A673 (cell line): ENCODE measurements at regions not wholly inside any gene's neighbourhood (a gene's known extent, or its start where the extent isn't known, plus 50 kb on each side); places are given as distances from the start of the nearest gene placed in this dataset.

Experiments
- BruUV-seq: library from RNA; stranded (reverse); fragments of 400-500 nt; replicated peaks from 2 replicates; lab custom pipeline; 2021; lab: Mats Ljungman, UMichigan
- CTCF ChIA-PET: fragments of 300-600 bp; sonication (Branson Sonifier 250); formaldehyde crosslinking; loops from one replicate; lab custom pipeline; 2022; ENCODE audit warnings: antibody characterized with exemption; lab: Charles Lee
- POLR2A ChIA-PET: fragments of 300-600 bp; sonication (Branson Sonifier 250); formaldehyde crosslinking; loops from one replicate; lab custom pipeline; 2022; ENCODE audit warnings: antibody characterized with exemption; ENCODE audit not compliant: low non-redundant PET; lab: Charles Lee
- DNase-seq: peaks from one replicate; pipeline ENCODE4 v3.0.0-alpha.2; 2015; ENCODE audit warnings: low spot score
- H3K27ac ChIP-seq: fragments of 200-600 bp; sonication (generic); 2 replicates; pipeline ENCODE4 v1.5.1; 2016; ENCODE audit warnings: mixed run types, low read depth, mild to moderate bottlenecking, mixed read lengths, antibody characterized with exemption, low read length; ENCODE audit not compliant: poor library complexity, severe bottlenecking
- H3K27me3 ChIP-seq: fragments of 200-600 bp; sonication (generic); replicated peaks from 2 replicates; pipeline ENCODE4 v1.6.1; 2017; ENCODE audit warnings: mixed run types, low read depth, mild to moderate bottlenecking, mixed read lengths, antibody characterized with exemption, low read length; ENCODE audit not compliant: insufficient read depth, poor library complexity
- H3K36me3 ChIP-seq: fragments of 200-600 bp; sonication (generic); 2 replicates; pipeline ENCODE4 v1.6.1; 2016; ENCODE audit warnings: mixed run types, mild to moderate bottlenecking, mixed read lengths, antibody characterized with exemption, low read length; ENCODE audit not compliant: insufficient read depth, poor library complexity, severe bottlenecking
- H3K4me1 ChIP-seq: fragments of 200-600 bp; sonication (generic); 2 replicates; pipeline ENCODE4 v1.6.1; 2017; ENCODE audit warnings: mixed run types, mild to moderate bottlenecking, mixed read lengths, antibody characterized with exemption, low read length; ENCODE audit not compliant: insufficient read depth, poor library complexity, severe bottlenecking
- H3K4me3 ChIP-seq: fragments of 200-600 bp; sonication (generic); 2 replicates; pipeline ENCODE4 v1.5.1; 2016; ENCODE audit warnings: low read depth, mixed run types, mild to moderate bottlenecking, mixed read lengths, low read length; ENCODE audit not compliant: poor library complexity, severe bottlenecking
- H3K9me3 ChIP-seq: fragments of 200-600 bp; sonication (generic); 2 replicates; pipeline ENCODE4 v1.6.1; 2016; ENCODE audit warnings: mixed run types, low read depth, mild to moderate bottlenecking, mixed read lengths, antibody characterized with exemption, low read length; ENCODE audit not compliant: poor library complexity, severe bottlenecking
- EZH2 ChIP-seq: fragments of 200-600 bp; sonication (generic); IDR thresholded peaks from 2 replicates; pipeline ENCODE4 v1.6.1; 2017; ENCODE audit warnings: borderline replicate concordance, low read depth, mild to moderate bottlenecking, mixed read lengths, antibody characterized with exemption, low read length; ENCODE audit not compliant: poor library complexity, severe bottlenecking
- intact Hi-C: fragments of 100-400 bp; cut with micrococcal nuclease; formaldehyde crosslinking; loops from one replicate; pipeline ENCODE4 v1.10.0; 2022; ENCODE audit not compliant: unreplicated experiment
- TF ChIP-seq, protein P1 (sequence below): fragments of 300-800, 200-600 bp; sonication (generic); conservative IDR thresholded peaks from 2 replicates; pipeline ENCODE4 v1.5.1; 2017; ENCODE audit warnings: low read depth, mild to moderate bottlenecking, antibody characterized with exemption, low read length, moderate library complexity, mixed read lengths

DNA sequence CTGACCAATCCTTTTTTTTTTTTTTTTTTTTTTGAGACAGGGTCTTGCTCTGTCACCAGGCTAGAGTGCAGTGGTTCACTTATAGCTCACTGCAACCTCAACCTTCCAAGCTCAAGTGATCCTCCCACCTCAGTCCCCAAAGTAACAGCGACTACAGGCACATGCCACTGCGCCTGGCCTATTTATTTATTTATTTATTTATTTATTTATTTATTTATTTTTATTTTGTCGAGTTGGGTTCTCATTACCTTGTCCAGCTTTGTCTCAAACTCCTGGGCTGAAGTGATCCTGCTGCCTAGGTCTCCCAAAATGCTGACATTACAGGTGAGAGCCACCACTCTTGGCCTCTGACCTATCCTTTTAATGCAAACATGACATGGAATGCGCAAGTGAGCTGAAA is 124.4 kb downstream of the GXYLT1 start:
- no peaks in the 10 kb centered on the region for H3K36me3 ChIP-seq
- CTCF ChIA-PET, result no interaction called here
- H3K27me3 ChIP-seq, result no peaks in the 10 kb centered on the region
- H3K4me3 ChIP-seq, result no peak overlapping the region
- POLR2A ChIA-PET, result no interaction called here
- H3K4me1 ChIP-seq, result peaks cover 14% of the 10 kb centered on the region
- no peak for DNase-seq
- TF ChIP-seq, protein P1, sequence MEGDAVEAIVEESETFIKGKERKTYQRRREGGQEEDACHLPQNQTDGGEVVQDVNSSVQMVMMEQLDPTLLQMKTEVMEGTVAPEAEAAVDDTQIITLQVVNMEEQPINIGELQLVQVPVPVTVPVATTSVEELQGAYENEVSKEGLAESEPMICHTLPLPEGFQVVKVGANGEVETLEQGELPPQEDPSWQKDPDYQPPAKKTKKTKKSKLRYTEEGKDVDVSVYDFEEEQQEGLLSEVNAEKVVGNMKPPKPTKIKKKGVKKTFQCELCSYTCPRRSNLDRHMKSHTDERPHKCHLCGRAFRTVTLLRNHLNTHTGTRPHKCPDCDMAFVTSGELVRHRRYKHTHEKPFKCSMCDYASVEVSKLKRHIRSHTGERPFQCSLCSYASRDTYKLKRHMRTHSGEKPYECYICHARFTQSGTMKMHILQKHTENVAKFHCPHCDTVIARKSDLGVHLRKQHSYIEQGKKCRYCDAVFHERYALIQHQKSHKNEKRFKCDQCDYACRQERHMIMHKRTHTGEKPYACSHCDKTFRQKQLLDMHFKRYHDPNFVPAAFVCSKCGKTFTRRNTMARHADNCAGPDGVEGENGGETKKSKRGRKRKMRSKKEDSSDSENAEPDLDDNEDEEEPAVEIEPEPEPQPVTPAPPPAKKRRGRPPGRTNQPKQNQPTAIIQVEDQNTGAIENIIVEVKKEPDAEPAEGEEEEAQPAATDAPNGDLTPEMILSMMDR, result no peak
- TF ChIP-seq EZH2, result no peak
- BruUV-seq, result no TSS peak
- intact Hi-C loops, result loop anchor here (5.0 to 10.0 kb wide), 4 partner anchors 88 to 1075 kb away; no protein-coding TSS in a partner anchor
- H3K27ac ChIP-seq, result no peak overlapping the region
- no peaks in the 10 kb centered on the region for H3K9me3 ChIP-seq

GRCh38 chr12:42019746-42020145 is 124.9 kb downstream of the GXYLT1 start:
- ChIA-PET POLR2A (no interaction called here), CTCF (no interaction called here)
- Histone ChIP-seq H3K36me3 (no peaks in the 10 kb centered on the region), H3K27me3 (no peaks in the 10 kb centered on the region), H3K4me1 (peaks cover 14% of the 10 kb centered on the region), H3K27ac (no peak overlapping the region), H3K4me3 (no peak overlapping the region), H3K9me3 (no peaks in the 10 kb centered on the region)
- TF ChIP-seq, protein P1, result no peak
- no peak for DNase-seq
- intact Hi-C loops, result loop anchor here (5.0 to 10.0 kb wide), 4 partner anchors 87 to 1075 kb away; no protein-coding TSS in a partner anchor
- no TSS peak for BruUV-seq

DNA sequence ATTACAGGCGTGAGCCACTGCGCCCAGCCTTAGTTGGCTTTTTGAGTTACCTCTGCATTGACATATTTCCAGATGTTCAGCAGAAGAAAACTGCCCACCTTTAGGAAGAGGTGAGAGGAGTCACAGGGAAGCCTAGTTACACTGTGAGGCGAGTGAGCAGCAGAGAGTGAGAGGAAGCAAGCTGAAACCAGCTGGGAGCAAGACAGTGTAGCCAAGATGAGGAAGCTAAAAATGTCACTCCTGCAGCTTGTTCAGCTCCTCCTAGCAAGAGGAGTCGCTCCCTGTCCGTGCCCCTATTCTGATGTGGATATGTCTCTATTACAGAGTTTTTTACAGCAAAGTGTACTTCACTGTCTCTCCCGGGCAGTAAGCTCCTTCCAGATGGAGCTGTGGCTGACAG is 127.6 kb downstream of the GXYLT1 start:
- TF ChIP-seq, protein P1, result no peak
- TF ChIP-seq EZH2, result no peak
- DNase-seq, result no peak
- ChIA-PET POLR2A (no interaction called here), CTCF (no interaction called here)
- no peak overlapping the region for H3K27ac ChIP-seq
- H3K27me3 ChIP-seq, result no peaks in the 10 kb centered on the region
- no TSS peak for BruUV-seq
- H3K36me3 ChIP-seq, result no peaks in the 10 kb centered on the region
- H3K4me3 ChIP-seq, result no peak overlapping the region
- intact Hi-C loops, result no loop called here
- H3K4me1 ChIP-seq, result no peaks in the 10 kb centered on the region
- H3K9me3 ChIP-seq, result no peaks in the 10 kb centered on the region
